Stimulated activated CD4-positive, alpha-beta T cell treated with anti-CD3 and anti-CD28 coated beads, TNF-alpha, amount 100 ng/mL, for 1 hour (primary cell): ENCODE measurements at regions not wholly inside any gene's neighbourhood (a gene's known extent, or its start where the extent isn't known, plus 50 kb on each side); places are given as distances from the start of the nearest gene placed in this dataset.

ENCODE experiments used
- DNase-seq, 3 donors: peaks; one replicate each; pipeline ENCODE4 v3.0.0-alpha.2; 2020; ENCODE audit warnings: low read depth in 3 of 3, low spot score in 1 of 3

- DNase-seq, result no peak
These were observed 355.0 kb downstream of the SETD4 start for GRCh38 chr21:35705237-35705887.

GRCh38 chr21:35703704-35704103, 356.6 kb downstream of the SETD4 start:
- DNase-seq, result no peak

- DNase-seq, result no peak
These were observed 361.0 kb downstream of the SETD4 start for GRCh38 chr21:35699361-35699760.

GRCh38 chr21:35697321-35697808, 363.0 kb downstream of the SETD4 start:
- DNase-seq, result no peak

GRCh38 chr21:35696644-35697043, 363.7 kb downstream of the SETD4 start:
- DNase-seq, result no peak

- DNase-seq, result no peak
These were observed 368.0 kb downstream of the SETD4 start for GRCh38 chr21:35692311-35692710.

GRCh38 chr21:35690436-35690835, 369.9 kb downstream of the SETD4 start:
- no peak for DNase-seq

GRCh38 chr21:35686156-35686555, 374.2 kb downstream of the SETD4 start:
- no peak for DNase-seq

- DNase-seq, result no peak
These were observed 376.5 kb downstream of the SETD4 start for GRCh38 chr21:35683664-35684304.

- no peak for DNase-seq
These were observed 377.3 kb downstream of the SETD4 start for GRCh38 chr21:35682904-35683549.

- DNase-seq, result no peak
These were observed 378.4 kb downstream of the SETD4 start for GRCh38 chr21:35681946-35682345.

GRCh38 chr21:35679076-35679475, 381.2 kb downstream of the SETD4 start:
- DNase-seq, result no peak

- DNase-seq, result no peak
These were observed 381.9 kb downstream of the SETD4 start for GRCh38 chr21:35678393-35678792.

- no peak for DNase-seq
These were observed 383.0 kb downstream of the SETD4 start for GRCh38 chr21:35677298-35677841.

- DNase-seq, result no peak
These were observed 385.3 kb downstream of the SETD4 start for GRCh38 chr21:35674895-35675470.

- no peak for DNase-seq
These were observed 386.1 kb downstream of the SETD4 start for GRCh38 chr21:35674091-35674671.

GRCh38 chr21:35672313-35672712, 388.0 kb downstream of the SETD4 start:
- DNase-seq, result no peak

- no peak for DNase-seq
These were observed 395.6 kb downstream of the SETD4 start for GRCh38 chr21:35664683-35665082.

GRCh38 chr21:35663856-35664606, 396.3 kb downstream of the SETD4 start:
- DNase-seq, result no peak

GRCh38 chr21:35658242-35658641, 402.1 kb downstream of the SETD4 start:
- DNase-seq, result no peak

- no peak for DNase-seq
These were observed 407.5 kb downstream of the SETD4 start for GRCh38 chr21:35652872-35653271.
